ENCODE measurements at regions not wholly inside any gene's neighbourhood (a gene's known extent, or its start where the extent isn't known, plus 50 kb on each side); places are given as distances from the start of the nearest gene placed in this dataset.

GRCh38 chr5:173507171-173507570 is 109.3 kb downstream of the BOD1 start:
- Histone ChIP-seq H3K4me3 (ENCODE audit: insufficient read depth in 1 of 2, low read depth in 1 of 2, low read length in 2 of 2) (no peak overlapping the region), H3K18ac (ENCODE audit: low read depth in 1 of 2, low read length in 2 of 2) (no peak overlapping the region), H3K9me3 (ENCODE audit: control insufficient read depth, low read length) (peaks cover 11% of the 10 kb centered on the region), H3K4ac (ENCODE audit: low read depth in 1 of 2, low read length in 2 of 2) (no peak overlapping the region), H2AFZ (ENCODE audit: low read depth, low read length) (no peak overlapping the region), H2BK12ac (ENCODE audit: low read length in 2 of 2) (no peak overlapping the region), H3K23ac (ENCODE audit: low read length in 2 of 2) (no peak overlapping the region), H3K27ac (ENCODE audit: low read length, poor library complexity, severe bottlenecking) (no peak overlapping the region), H3K9ac (ENCODE audit: low read length) (no peak overlapping the region), H3K36me3 (ENCODE audit: control insufficient read depth in 1 of 2, insufficient read depth in 2 of 2, low read depth in 1 of 2, low read length in 2 of 2) (no peaks in the 10 kb centered on the region), H3K27me3 (ENCODE audit: control insufficient read depth in 1 of 2, insufficient read depth in 1 of 2, low read length in 2 of 2) (no peaks in the 10 kb centered on the region), H4K8ac (ENCODE audit: low read length) (no peak overlapping the region), H4K91ac (ENCODE audit: low read length) (no peak overlapping the region), H3K4me2 (ENCODE audit: low read length, poor library complexity, severe bottlenecking) (no peak overlapping the region), H2BK15ac (ENCODE audit: low read depth, poor library complexity, severe bottlenecking) (no peak overlapping the region), H3K14ac (ENCODE audit: low read length in 2 of 2) (no peak overlapping the region), H2AK5ac (ENCODE audit: low read length, severe bottlenecking) (no peak overlapping the region), H3K4me1 (ENCODE audit: control insufficient read depth, insufficient read depth, low read depth, low read length) (no peaks in the 10 kb centered on the region), H2BK120ac (ENCODE audit: low read depth, low read length) (no peak overlapping the region), H3K79me1 (replicated peaks; ENCODE audit: low read length, poor library complexity, severe bottlenecking) (no peaks in the 10 kb centered on the region), H2BK5ac (ENCODE audit: low read depth, low read length, poor library complexity, severe bottlenecking) (no peak overlapping the region)
- 94% methylated on average over 2 of the region's 5 CpGs for WGBS
- no peak for DNase-seq

GRCh38 chr5:173505634-173506033 is 110.8 kb downstream of the BOD1 start:
- no peak overlapping the region for H3K18ac ChIP-seq (ENCODE audit: low read depth in 1 of 2, low read length in 2 of 2)
- peaks cover 11% of the 10 kb centered on the region for H3K9me3 ChIP-seq (ENCODE audit: control insufficient read depth, low read length)
- H2BK15ac ChIP-seq (ENCODE audit: low read depth, poor library complexity, severe bottlenecking): no peak overlapping the region
- 92% methylated on average over 3 of the region's 3 CpGs for WGBS
- H3K4ac ChIP-seq (ENCODE audit: low read depth in 1 of 2, low read length in 2 of 2): no peak overlapping the region
- no peak overlapping the region for H3K4me3 ChIP-seq (ENCODE audit: insufficient read depth in 1 of 2, low read depth in 1 of 2, low read length in 2 of 2)
- H2BK120ac ChIP-seq (ENCODE audit: low read depth, low read length): no peak overlapping the region
- H3K27me3 ChIP-seq (ENCODE audit: control insufficient read depth in 1 of 2, insufficient read depth in 1 of 2, low read length in 2 of 2): no peaks in the 10 kb centered on the region
- no peaks in the 10 kb centered on the region for H3K36me3 ChIP-seq (ENCODE audit: control insufficient read depth in 1 of 2, insufficient read depth in 2 of 2, low read depth in 1 of 2, low read length in 2 of 2)
- H2BK5ac ChIP-seq (ENCODE audit: low read depth, low read length, poor library complexity, severe bottlenecking): no peak overlapping the region
- no peaks in the 10 kb centered on the region for H3K79me1 ChIP-seq (replicated peaks; ENCODE audit: low read length, poor library complexity, severe bottlenecking)
- no peaks in the 10 kb centered on the region for H3K4me1 ChIP-seq (ENCODE audit: control insufficient read depth, insufficient read depth, low read depth, low read length)
- H3K23ac ChIP-seq (ENCODE audit: low read length in 2 of 2): no peak overlapping the region
- H4K8ac ChIP-seq (ENCODE audit: low read length): no peak overlapping the region
- H3K4me2 ChIP-seq (ENCODE audit: low read length, poor library complexity, severe bottlenecking): no peak overlapping the region
- H3K9ac ChIP-seq (ENCODE audit: low read length): no peak overlapping the region
- no peak overlapping the region for H2AFZ ChIP-seq (ENCODE audit: low read depth, low read length)
- no peak for DNase-seq
- no peak overlapping the region for H3K27ac ChIP-seq (ENCODE audit: low read length, poor library complexity, severe bottlenecking)
- no peak overlapping the region for H2AK5ac ChIP-seq (ENCODE audit: low read length, severe bottlenecking)
- no peak overlapping the region for H3K14ac ChIP-seq (ENCODE audit: low read length in 2 of 2)
- no peak overlapping the region for H4K91ac ChIP-seq (ENCODE audit: low read length)
- H2BK12ac ChIP-seq (ENCODE audit: low read length in 2 of 2): no peak overlapping the region

GRCh38 chr5:173501922-173502321 is 114.5 kb downstream of the BOD1 start:
- H3K27ac ChIP-seq (ENCODE audit: low read length, poor library complexity, severe bottlenecking): no peak overlapping the region
- H3K18ac ChIP-seq (ENCODE audit: low read depth in 1 of 2, low read length in 2 of 2): peak overlapping the region in 1 of 2 experiments; percentile 35
- no peak overlapping the region for H3K23ac ChIP-seq (ENCODE audit: low read length in 2 of 2)
- no peak overlapping the region for H2BK120ac ChIP-seq (ENCODE audit: low read depth, low read length)
- no peak overlapping the region for H3K14ac ChIP-seq (ENCODE audit: low read length in 2 of 2)
- no peak overlapping the region for H4K8ac ChIP-seq (ENCODE audit: low read length)
- no peak for DNase-seq
- H4K91ac ChIP-seq (ENCODE audit: low read length): no peak overlapping the region
- H2AK5ac ChIP-seq (ENCODE audit: low read length, severe bottlenecking): no peak overlapping the region
- H3K36me3 ChIP-seq (ENCODE audit: control insufficient read depth in 1 of 2, insufficient read depth in 2 of 2, low read depth in 1 of 2, low read length in 2 of 2): no peaks in the 10 kb centered on the region
- no peak overlapping the region for H3K9ac ChIP-seq (ENCODE audit: low read length)
- peaks cover 11% of the 10 kb centered on the region for H3K9me3 ChIP-seq (ENCODE audit: control insufficient read depth, low read length)
- WGBS: 94% methylated on average over 12 of the region's 12 CpGs
- no peak overlapping the region for H2BK5ac ChIP-seq (ENCODE audit: low read depth, low read length, poor library complexity, severe bottlenecking)
- H2AFZ ChIP-seq (ENCODE audit: low read depth, low read length): no peak overlapping the region
- H3K4me2 ChIP-seq (ENCODE audit: low read length, poor library complexity, severe bottlenecking): no peak overlapping the region
- no peak overlapping the region for H3K4ac ChIP-seq (ENCODE audit: low read depth in 1 of 2, low read length in 2 of 2)
- H3K4me1 ChIP-seq (ENCODE audit: control insufficient read depth, insufficient read depth, low read depth, low read length): peaks cover 18% of the 10 kb centered on the region
- no peak overlapping the region for H2BK12ac ChIP-seq (ENCODE audit: low read length in 2 of 2)
- no peaks in the 10 kb centered on the region for H3K79me1 ChIP-seq (replicated peaks; ENCODE audit: low read length, poor library complexity, severe bottlenecking)
- peaks cover 0 to 11% of the 10 kb centered on the region in 2 experiments for H3K27me3 ChIP-seq (ENCODE audit: control insufficient read depth in 1 of 2, insufficient read depth in 1 of 2, low read length in 2 of 2)
- H2BK15ac ChIP-seq (ENCODE audit: low read depth, poor library complexity, severe bottlenecking): no peak overlapping the region
- no peak overlapping the region for H3K4me3 ChIP-seq (ENCODE audit: insufficient read depth in 1 of 2, low read depth in 1 of 2, low read length in 2 of 2)

GRCh38 chr5:173501271-173501670 is 115.2 kb downstream of the BOD1 start:
- H3K27me3 ChIP-seq (ENCODE audit: control insufficient read depth in 1 of 2, insufficient read depth in 1 of 2, low read length in 2 of 2): peaks cover 0 to 11% of the 10 kb centered on the region in 2 experiments
- H2BK12ac ChIP-seq (ENCODE audit: low read length in 2 of 2): no peak overlapping the region
- H2AK5ac ChIP-seq (ENCODE audit: low read length, severe bottlenecking): no peak overlapping the region
- H3K36me3 ChIP-seq (ENCODE audit: control insufficient read depth in 1 of 2, insufficient read depth in 2 of 2, low read depth in 1 of 2, low read length in 2 of 2): no peaks in the 10 kb centered on the region
- no peak overlapping the region for H2BK120ac ChIP-seq (ENCODE audit: low read depth, low read length)
- no peak for DNase-seq
- no peak overlapping the region for H2BK15ac ChIP-seq (ENCODE audit: low read depth, poor library complexity, severe bottlenecking)
- H3K23ac ChIP-seq (ENCODE audit: low read length in 2 of 2): no peak overlapping the region
- H2AFZ ChIP-seq (ENCODE audit: low read depth, low read length): no peak overlapping the region
- no peak overlapping the region for H3K4ac ChIP-seq (ENCODE audit: low read depth in 1 of 2, low read length in 2 of 2)
- peaks cover 19% of the 10 kb centered on the region for H3K4me1 ChIP-seq (ENCODE audit: control insufficient read depth, insufficient read depth, low read depth, low read length)
- no peaks in the 10 kb centered on the region for H3K79me1 ChIP-seq (replicated peaks; ENCODE audit: low read length, poor library complexity, severe bottlenecking)
- no peak overlapping the region for H3K4me2 ChIP-seq (ENCODE audit: low read length, poor library complexity, severe bottlenecking)
- H3K14ac ChIP-seq (ENCODE audit: low read length in 2 of 2): no peak overlapping the region
- peaks cover 10% of the 10 kb centered on the region for H3K9me3 ChIP-seq (ENCODE audit: control insufficient read depth, low read length)
- 90% methylated on average over 8 of the region's 8 CpGs for WGBS
- H4K8ac ChIP-seq (ENCODE audit: low read length): no peak overlapping the region
- H3K9ac ChIP-seq (ENCODE audit: low read length): no peak overlapping the region
- no peak overlapping the region for H2BK5ac ChIP-seq (ENCODE audit: low read depth, low read length, poor library complexity, severe bottlenecking)
- H3K18ac ChIP-seq (ENCODE audit: low read depth in 1 of 2, low read length in 2 of 2): no peak overlapping the region
- no peak overlapping the region for H3K27ac ChIP-seq (ENCODE audit: low read length, poor library complexity, severe bottlenecking)
- no peak overlapping the region for H4K91ac ChIP-seq (ENCODE audit: low read length)
- H3K4me3 ChIP-seq (ENCODE audit: insufficient read depth in 1 of 2, low read depth in 1 of 2, low read length in 2 of 2): no peak overlapping the region
